ENCODE measurements at regions not wholly inside any gene's neighbourhood (a gene's known extent, or its start where the extent isn't known, plus 50 kb on each side); places are given as distances from the start of the nearest gene placed in this dataset.
"Not testable (repeated sequence)": the region's sequence is repeated elsewhere in the genome, so short reads cannot be mapped to it uniquely, and the experiment has no call there.

- Histone ChIP-seq H3K4me3 (no peak overlapping the region), H3K27me3 (no peaks in the 10 kb centered on the region), H3K27ac (no peak overlapping the region), H3K36me3 (no peaks in the 10 kb centered on the region), H3K9me3 (no peaks in the 10 kb centered on the region), H3K4me1 (peaks cover 0 to 6% (median 2%) of the 10 kb centered on the region in 4 donors)
- WGBS, 2 donors, result 88 to 90% methylated on average over 3 of the region's 3 CpGs
- no peak for TF ChIP-seq POLR2A (IDR thresholded peaks at IDR 0.05)
- DNase-seq (ENCODE audit: low spot score in 2 of 2), result no peak
Measured at GRCh38 chr3:89954137-89954536, 846.7 kb downstream of the EPHA3 start.

- Histone ChIP-seq H3K4me1 (peaks cover 0 to 6% (median 2%) of the 10 kb centered on the region in 4 donors), H3K27me3 (no peaks in the 10 kb centered on the region), H3K36me3 (no peaks in the 10 kb centered on the region), H3K27ac (no peak overlapping the region), H3K9me3 (no peaks in the 10 kb centered on the region), H3K4me3 (no peak overlapping the region)
- no peak for DNase-seq (ENCODE audit: low spot score in 2 of 2)
- TF ChIP-seq CTCF (IDR thresholded peaks at IDR 0.05), result no peak
- TF ChIP-seq EP300 (IDR thresholded peaks at IDR 0.05), result no peak
- TF ChIP-seq POLR2A (IDR thresholded peaks at IDR 0.05), result no peak
Measured at GRCh38 chr3:89955156-89955555, 847.7 kb downstream of the EPHA3 start.

GRCh38 chr3:89957451-89957850 is 850.0 kb downstream of the EPHA3 start:
- TF ChIP-seq CTCF (IDR thresholded peaks at IDR 0.05), result no peak
- TF ChIP-seq POLR2A (IDR thresholded peaks at IDR 0.05), result no peak
- TF ChIP-seq EP300 (IDR thresholded peaks at IDR 0.05), result no peak
- peaks cover 0 to 3% (median 0%) of the 10 kb centered on the region in 4 donors for H3K9me3 ChIP-seq
- no peak for DNase-seq (ENCODE audit: low spot score in 2 of 2)
- no peak overlapping the region for H3K4me3 ChIP-seq
- peaks cover 0 to 6% (median 2%) of the 10 kb centered on the region in 4 donors for H3K4me1 ChIP-seq
- no peak overlapping the region for H3K27ac ChIP-seq
- no peaks in the 10 kb centered on the region for H3K36me3 ChIP-seq
- H3K27me3 ChIP-seq, result no peaks in the 10 kb centered on the region
- 34 to 37% methylated on average over 2 of the region's 2 CpGs for WGBS, 2 donors

GRCh38 chr3:89958163-89958562 is 850.7 kb downstream of the EPHA3 start:
- not testable (repeated sequence) for H3K27me3 ChIP-seq; DNase-seq (ENCODE audit: low spot score in 2 of 2); H3K27ac ChIP-seq; H3K4me1 ChIP-seq; H3K4me3 ChIP-seq; H3K9me3 ChIP-seq; H3K36me3 ChIP-seq
- 66% methylated on average over 7 to 9 of the region's 9 CpGs for WGBS, 2 donors

GRCh38 chr3:89964347-89964746 is 856.9 kb downstream of the EPHA3 start:
- Histone ChIP-seq H3K4me3 (no peak overlapping the region), H3K9me3 (peaks cover 0 to 14% (median 0%) of the 10 kb centered on the region in 4 donors), H3K36me3 (no peaks in the 10 kb centered on the region), H3K27ac (peak overlapping the region in 2 of 4 donors; percentile 32 to 67), H3K27me3 (no peaks in the 10 kb centered on the region), H3K4me1 (peaks cover 0 to 5% (median 0%) of the 10 kb centered on the region in 4 donors)
- TF ChIP-seq EP300 (IDR thresholded peaks at IDR 0.05), result peak in 1 of 2 donors; percentile 50
- no peak for TF ChIP-seq POLR2A (IDR thresholded peaks at IDR 0.05)
- no peak for DNase-seq (ENCODE audit: low spot score in 2 of 2)

GRCh38 chr3:89966877-89967665 is 859.6 kb downstream of the EPHA3 start:
- H3K9me3 ChIP-seq, result peaks cover 0 to 14% (median 0%) of the 10 kb centered on the region in 4 donors
- H3K4me1 ChIP-seq, result peaks cover 0 to 5% (median 0%) of the 10 kb centered on the region in 4 donors
- no peaks in the 10 kb centered on the region for H3K27me3 ChIP-seq
- H3K36me3 ChIP-seq, result no peaks in the 10 kb centered on the region
- TF ChIP-seq CTCF (IDR thresholded peaks at IDR 0.05) (no peak), POLR2A (IDR thresholded peaks at IDR 0.05) (no peak), EP300 (IDR thresholded peaks at IDR 0.05) (no peak)
- H3K27ac ChIP-seq, result no peak overlapping the region
- DNase-seq (ENCODE audit: low spot score in 2 of 2), result no peak
- WGBS, 2 donors, result 49 to 58% methylated on average over 5 of the region's 5 CpGs
- no peak overlapping the region for H3K4me3 ChIP-seq
